ENCODE measurements at regions not wholly inside any gene's neighbourhood (a gene's known extent, or its start where the extent isn't known, plus 50 kb on each side); places are given as distances from the start of the nearest gene placed in this dataset.

GRCh38 chr22:27193636-27194035 lies 536.2 kb downstream of the MIAT start:
- Histone ChIP-seq H3K23me2 (ENCODE audit: insufficient read length, low read depth, low read length, poor library complexity, severe bottlenecking) (no peaks in the 10 kb centered on the region), H2BK120ac (ENCODE audit: low read depth, low read length, poor library complexity, severe bottlenecking) (no peak overlapping the region), H3K27ac (ENCODE audit: insufficient read length, low read depth, low read length) (no peak overlapping the region), H2AK5ac (ENCODE audit: insufficient read length, low read length) (no peak overlapping the region), H3K9ac (ENCODE audit: extremely low read depth, insufficient read length, low read length) (no peak overlapping the region), H4K8ac (replicated peaks; ENCODE audit: insufficient read length, low read depth, low read length) (no peak overlapping the region), H2BK15ac (ENCODE audit: low read depth, low read length) (no peak overlapping the region), H3K4me2 (ENCODE audit: insufficient read depth, insufficient read length, low read length) (no peak overlapping the region), H2BK5ac (ENCODE audit: insufficient read length, low read length) (no peak overlapping the region), H3T11ph (ENCODE audit: low read length) (no peak overlapping the region), H3K56ac (ENCODE audit: insufficient read length, low read depth, low read length) (no peak overlapping the region), H3K4me1 (ENCODE audit: insufficient read depth, low read length) (no peaks in the 10 kb centered on the region), H2BK20ac (ENCODE audit: low read depth, low read length, poor library complexity, severe bottlenecking) (no peak overlapping the region), H3K23ac (ENCODE audit: insufficient read length, low read depth, low read length) (no peak overlapping the region), H3K4ac (ENCODE audit: low read depth, low read length) (no peak overlapping the region), H4K20me1 (ENCODE audit: control insufficient read depth, insufficient read depth, insufficient read length) (no peaks in the 10 kb centered on the region), H3K79me2 (ENCODE audit: insufficient read depth, low read length) (no peaks in the 10 kb centered on the region), H3K79me1 (ENCODE audit: insufficient read depth, low read depth, low read length, poor library complexity, severe bottlenecking) (no peaks in the 10 kb centered on the region), H3K27me3 (ENCODE audit: insufficient read depth, low read length) (no peaks in the 10 kb centered on the region; the same call in 1 of the 2 replicates), H2BK12ac (ENCODE audit: insufficient read length, low read depth, low read length) (no peak overlapping the region), H4K91ac (ENCODE audit: insufficient read length, low read depth, low read length) (no peak overlapping the region), H3K14ac (ENCODE audit: insufficient read depth, low read length) (no peak overlapping the region), H3K9me3 (ENCODE audit: control insufficient read depth, low read depth, low read length) (no peaks in the 10 kb centered on the region), H2AFZ (ENCODE audit: low read length) (no peak overlapping the region), H3K18ac (ENCODE audit: insufficient read length, low read depth, low read length) (no peak overlapping the region), H4K5ac (ENCODE audit: insufficient read length, low read depth, low read length) (no peak overlapping the region)
- no peak for TF ChIP-seq CTCF (conservative IDR thresholded peaks at IDR 0.05)
- Mint-ChIP-seq H3K36me3 (ENCODE audit: insufficient read depth in 1 of 3, low read depth in 3 of 3) (peaks cover 3 to 11% (median 5%) of the 10 kb centered on the region in 3 experiments; a peak in 6 of 7 replicates), H3K27me3 (ENCODE audit: low read depth) (peaks cover 27% of the 10 kb centered on the region), H3K4me3 (no peak overlapping the region), H3K4me1 (0 out of 4 replicates have a peak, but pooled peaks cover 0 to 3% of the 10 kb centered on the region in 2 experiments), H3K9me3 (peaks cover 11 to 13% of the 10 kb centered on the region in 2 experiments), H3K27ac (no peak overlapping the region)
- WGBS (ENCODE audit: extremely low coverage, insufficient read length, low lambda C conversion rate), result no CpG with 5 or more reads among the region's 2 CpGs
- no peak for DNase-seq
